Muscle of leg (tissue), 3 donors: ENCODE measurements at regions not wholly inside any gene's neighbourhood (a gene's known extent, or its start where the extent isn't known, plus 50 kb on each side); places are given as distances from the start of the nearest gene placed in this dataset.
"Not testable (repeated sequence)": the region's sequence is repeated elsewhere in the genome, so short reads cannot be mapped to it uniquely, and the experiment has no call there.

Experiments
- DNase-seq: peaks from one replicate; pipeline ENCODE4 v3.0.0; 2013
- H3K27ac ChIP-seq: one replicate; pipeline ENCODE4 v1.5.1; 2013; ENCODE audit warnings: mild to moderate bottlenecking, low read length, control low read depth
- H3K27me3 ChIP-seq: one replicate; pipeline ENCODE4 v1.6.1; 2013; ENCODE audit warnings: low read length; ENCODE audit not compliant: control insufficient read depth, insufficient read depth
- H3K36me3 ChIP-seq: one replicate; pipeline ENCODE4 v1.6.1; 2013; ENCODE audit warnings: low read length; ENCODE audit not compliant: control insufficient read depth, insufficient read depth
- H3K4me1 ChIP-seq: one replicate; pipeline ENCODE4 v1.6.1; 2013; ENCODE audit warnings: low read length; ENCODE audit not compliant: control insufficient read depth, insufficient read depth
- H3K4me3 ChIP-seq: one replicate; pipeline ENCODE4 v1.5.1; 2013; ENCODE audit warnings: low read length, control low read depth
- H3K9me3 ChIP-seq: replicated peaks from 2 replicates; pipeline ENCODE4 v1.6.1; 2013; ENCODE audit warnings: low read depth, low read length; ENCODE audit not compliant: control insufficient read depth
- WGBS: methylation state at CpG from one replicate; pipeline ENCODE4 v1.1.5; 2013; ENCODE audit warnings: missing lambda C conversion rate; ENCODE audit not compliant: insufficient coverage; 5-methylcytosine and 5-hydroxymethylcytosine counted together

GRCh38 chr16:64278196-64278595 is 843.7 kb downstream of the CDH11 start:
- no peak overlapping the region for H3K27ac ChIP-seq
- DNase-seq, result no peak
- no peaks in the 10 kb centered on the region for H3K36me3 ChIP-seq
- H3K27me3 ChIP-seq, result no peaks in the 10 kb centered on the region
- H3K4me1 ChIP-seq, result no peaks in the 10 kb centered on the region
- H3K9me3 ChIP-seq, result no peaks in the 10 kb centered on the region
- no CpG with 5 or more reads among the region's 1 CpG for WGBS
- no peak overlapping the region for H3K4me3 ChIP-seq

- no peak overlapping the region for H3K27ac ChIP-seq
- no peak for DNase-seq
- no peaks in the 10 kb centered on the region for H3K9me3 ChIP-seq
- no peak overlapping the region for H3K4me3 ChIP-seq
- no peaks in the 10 kb centered on the region for H3K27me3 ChIP-seq
- no peaks in the 10 kb centered on the region for H3K36me3 ChIP-seq
- whole genome bisulfite sequencing, result no CpG with 5 or more reads among the region's 1 CpG
- H3K4me1 ChIP-seq, result no peaks in the 10 kb centered on the region
These were observed 845.2 kb downstream of the CDH11 start for GRCh38 chr16:64276646-64277045.

GRCh38 chr16:64272028-64272427 is 849.8 kb downstream of the CDH11 start:
- H3K27ac ChIP-seq, result no peak overlapping the region
- DNase-seq, result no peak
- H3K4me3 ChIP-seq, result no peak overlapping the region
- no peaks in the 10 kb centered on the region for H3K9me3 ChIP-seq
- no peaks in the 10 kb centered on the region for H3K4me1 ChIP-seq
- no peaks in the 10 kb centered on the region for H3K36me3 ChIP-seq
- H3K27me3 ChIP-seq, result no peaks in the 10 kb centered on the region

GRCh38 chr16:64269756-64270155 is 852.1 kb downstream of the CDH11 start:
- H3K27me3 ChIP-seq, result no peaks in the 10 kb centered on the region
- no peaks in the 10 kb centered on the region for H3K36me3 ChIP-seq
- no peak overlapping the region for H3K4me3 ChIP-seq
- DNase-seq, result no peak
- no peaks in the 10 kb centered on the region for H3K4me1 ChIP-seq
- 80% methylated on average over 1 of the region's 1 CpG for WGBS
- no peak overlapping the region for H3K27ac ChIP-seq
- no peaks in the 10 kb centered on the region for H3K9me3 ChIP-seq

- Histone ChIP-seq H3K9me3 (no peaks in the 10 kb centered on the region), H3K27me3 (no peaks in the 10 kb centered on the region), H3K27ac (no peak overlapping the region), H3K4me3 (no peak overlapping the region), H3K4me1 (no peaks in the 10 kb centered on the region), H3K36me3 (no peaks in the 10 kb centered on the region)
- DNase-seq, result no peak
These were observed 856.1 kb downstream of the CDH11 start for GRCh38 chr16:64265756-64266155.

- not testable (repeated sequence) for H3K9me3 ChIP-seq, DNase-seq, H3K4me3 ChIP-seq, H3K36me3 ChIP-seq, H3K27ac ChIP-seq, H3K27me3 ChIP-seq, H3K4me1 ChIP-seq
- 95% methylated on average over 14 of the region's 23 CpGs for WGBS
These were observed 861.0 kb downstream of the CDH11 start for GRCh38 chr16:64260631-64261401.

GRCh38 chr16:64254443-64255367 is 867.2 kb downstream of the CDH11 start:
- WGBS, result 92% methylated on average over 4 of the region's 4 CpGs

GRCh38 chr16:64253525-64253924 is 868.3 kb downstream of the CDH11 start:
- no peak overlapping the region for H3K27ac ChIP-seq
- DNase-seq, result no peak
- H3K36me3 ChIP-seq, result no peaks in the 10 kb centered on the region
- no CpG with 5 or more reads among the region's 3 CpGs for WGBS
- H3K27me3 ChIP-seq, result no peaks in the 10 kb centered on the region
- H3K4me1 ChIP-seq, result no peaks in the 10 kb centered on the region
- no peaks in the 10 kb centered on the region for H3K9me3 ChIP-seq
- H3K4me3 ChIP-seq, result no peak overlapping the region

More at GRCh38 chr16:64254443-64255367, 867.2 kb downstream of the CDH11 start:
- Histone ChIP-seq H3K9me3 (no peaks in the 10 kb centered on the region), H3K27ac (no peak overlapping the region), H3K27me3 (no peaks in the 10 kb centered on the region), H3K4me1 (no peaks in the 10 kb centered on the region), H3K4me3 (no peak overlapping the region), H3K36me3 (no peaks in the 10 kb centered on the region)
- no peak for DNase-seq

GRCh38 chr16:64253096-64253495 is 868.8 kb downstream of the CDH11 start:
- Histone ChIP-seq H3K4me1 (no peaks in the 10 kb centered on the region), H3K9me3 (no peaks in the 10 kb centered on the region), H3K36me3 (no peaks in the 10 kb centered on the region), H3K27me3 (no peaks in the 10 kb centered on the region), H3K4me3 (no peak overlapping the region), H3K27ac (no peak overlapping the region)
- DNase-seq, result no peak

- H3K27ac ChIP-seq, result peak overlapping the region; percentile 22
- 60% methylated on average over 1 of the region's 2 CpGs for WGBS
- H3K4me1 ChIP-seq, result no peaks in the 10 kb centered on the region
- H3K4me3 ChIP-seq, result no peak overlapping the region
- no peaks in the 10 kb centered on the region for H3K27me3 ChIP-seq
- H3K9me3 ChIP-seq, result no peaks in the 10 kb centered on the region
- no peaks in the 10 kb centered on the region for H3K36me3 ChIP-seq
- DNase-seq, result peak; percentile 67
These were observed 870.1 kb downstream of the CDH11 start for GRCh38 chr16:64251742-64252141.
